Glomerular visceral epithelial cell (primary cell): ENCODE measurements at regions not wholly inside any gene's neighbourhood (a gene's known extent, or its start where the extent isn't known, plus 50 kb on each side); places are given as distances from the start of the nearest gene placed in this dataset.
"Not testable (repeated sequence)": the region's sequence is repeated elsewhere in the genome, so short reads cannot be mapped to it uniquely, and the experiment has no call there.

ENCODE experiments used
- DNase-seq: peaks from one replicate; pipeline ENCODE4 v3.0.0-alpha.2; 2016; ENCODE audit errors: extremely low spot score

- DNase-seq, result no peak
Measured at GRCh38 chr6:27854421-27854820, 57.8 kb downstream of the OR2B2 start.

- no peak for DNase-seq
Measured at GRCh38 chr6:27851440-27851839, 60.8 kb downstream of the OR2B2 start.

DNA sequence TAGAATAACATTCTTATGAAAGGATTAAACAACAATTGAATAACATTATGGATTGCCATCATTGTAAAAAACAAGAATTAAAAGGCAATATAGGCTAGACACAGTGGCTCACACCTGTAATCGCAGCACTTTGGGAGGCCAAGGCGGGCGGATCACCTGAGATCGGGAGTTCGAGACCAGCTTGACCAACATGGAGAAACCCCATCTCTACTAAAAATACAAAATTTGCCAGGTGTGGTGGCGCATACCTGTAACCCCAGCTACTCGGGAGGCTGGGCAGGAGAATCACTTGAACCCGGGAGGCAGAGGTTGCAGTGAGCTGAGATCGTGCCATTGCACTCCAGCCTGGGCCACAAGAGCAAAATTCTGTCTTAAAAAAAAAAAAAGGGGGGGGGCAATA lies 63.2 kb downstream of the OR2B2 start:
- DNase-seq, result not testable (repeated sequence)

- DNase-seq, result no peak
Measured at GRCh38 chr6:27847706-27848105, 64.5 kb downstream of the OR2B2 start.

- DNase-seq, result no peak
Measured at GRCh38 chr6:27840572-27840971, 71.6 kb downstream of the OR2B2 start.

- peak; percentile 53 for DNase-seq
Measured at GRCh38 chr6:27839626-27840475, 72.3 kb downstream of the OR2B2 start.

GRCh38 chr6:27838945-27839625 lies 73.1 kb downstream of the OR2B2 start:
- peak; percentile 55 for DNase-seq

DNA sequence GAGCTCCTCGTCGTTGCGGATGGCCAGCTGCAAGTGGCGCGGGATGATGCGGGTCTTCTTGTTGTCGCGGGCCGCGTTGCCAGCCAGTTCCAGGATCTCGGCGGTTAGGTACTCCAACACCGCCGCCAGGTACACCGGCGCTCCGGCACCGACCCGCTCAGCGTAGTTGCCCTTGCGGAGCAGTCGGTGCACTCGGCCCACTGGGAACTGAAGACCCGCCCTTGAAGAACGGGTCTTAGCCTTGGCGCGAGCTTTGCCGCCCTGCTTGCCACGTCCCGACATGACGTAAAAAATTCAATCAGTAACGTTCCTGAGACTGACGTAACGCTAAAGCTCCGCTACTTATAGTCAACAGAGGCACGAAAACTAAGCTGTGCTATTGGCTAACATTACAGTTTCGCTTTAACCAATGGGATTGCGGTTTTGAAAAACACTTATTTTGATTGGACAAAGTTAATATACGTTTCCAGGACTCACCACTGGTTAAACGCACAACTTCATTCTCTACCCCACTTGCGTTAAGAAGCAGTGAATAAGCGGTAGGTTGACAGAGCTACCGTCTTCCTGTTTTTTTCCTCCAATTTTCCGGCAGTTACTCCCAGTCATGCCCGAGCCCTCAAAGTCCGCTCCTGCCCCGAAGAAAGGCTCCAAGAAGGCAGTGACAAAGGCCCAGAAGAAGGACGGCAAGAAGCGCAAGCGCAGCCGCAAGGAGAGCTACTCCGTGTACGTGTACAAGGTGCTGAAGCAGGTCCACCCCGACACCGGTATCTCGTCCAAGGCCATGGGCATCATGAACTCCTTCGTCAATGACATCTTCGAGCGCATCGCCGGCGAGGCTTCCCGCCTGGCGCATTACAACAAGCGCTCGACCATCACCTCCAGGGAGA lies 73.9 kb downstream of the OR2B2 start:
- peak; percentile 98 for DNase-seq

GRCh38 chr6:27837625-27838057 lies 74.6 kb downstream of the OR2B2 start:
- DNase-seq, result no peak

DNA sequence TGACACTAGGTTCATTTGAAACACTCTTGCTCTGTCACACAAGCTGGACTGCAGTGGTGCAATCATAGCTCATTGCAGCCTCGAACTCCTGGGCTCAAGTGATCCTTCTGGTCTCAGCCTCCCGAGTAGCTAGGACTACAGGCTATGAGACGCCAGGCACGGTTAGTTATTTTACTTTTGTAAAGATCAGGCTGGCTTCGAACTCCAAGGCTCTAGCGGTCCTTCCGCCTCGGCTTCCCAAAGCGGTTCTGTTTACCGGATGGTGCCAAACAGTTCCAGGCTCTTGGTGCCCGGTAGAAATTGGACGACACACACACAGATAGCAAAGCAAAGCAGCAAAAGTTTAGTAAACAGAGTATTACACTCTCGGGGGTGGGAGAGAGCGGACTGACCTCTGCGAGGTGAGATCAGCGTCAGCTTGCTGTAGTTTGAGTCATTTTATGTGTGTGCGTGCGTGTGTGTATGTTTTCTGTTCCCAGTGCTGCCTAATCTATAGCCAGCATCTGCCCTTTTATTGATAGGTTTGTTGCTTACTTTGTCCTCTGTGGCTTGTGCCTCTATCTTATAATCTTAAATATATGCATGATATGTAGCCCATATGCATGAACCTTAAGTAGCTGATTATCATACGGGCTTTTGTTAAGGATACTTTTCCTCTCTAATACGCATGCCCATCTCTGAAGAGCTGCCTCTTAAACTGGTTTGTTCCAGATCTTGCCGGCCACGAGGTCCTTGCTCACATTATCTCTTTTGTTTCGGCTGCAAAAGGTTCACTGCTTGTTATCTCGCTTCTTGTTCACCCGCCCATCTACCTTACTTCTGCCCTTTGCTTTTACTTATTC lies 75.2 kb downstream of the OR2B2 start:
- DNase-seq, result peak; percentile 76

DNA sequence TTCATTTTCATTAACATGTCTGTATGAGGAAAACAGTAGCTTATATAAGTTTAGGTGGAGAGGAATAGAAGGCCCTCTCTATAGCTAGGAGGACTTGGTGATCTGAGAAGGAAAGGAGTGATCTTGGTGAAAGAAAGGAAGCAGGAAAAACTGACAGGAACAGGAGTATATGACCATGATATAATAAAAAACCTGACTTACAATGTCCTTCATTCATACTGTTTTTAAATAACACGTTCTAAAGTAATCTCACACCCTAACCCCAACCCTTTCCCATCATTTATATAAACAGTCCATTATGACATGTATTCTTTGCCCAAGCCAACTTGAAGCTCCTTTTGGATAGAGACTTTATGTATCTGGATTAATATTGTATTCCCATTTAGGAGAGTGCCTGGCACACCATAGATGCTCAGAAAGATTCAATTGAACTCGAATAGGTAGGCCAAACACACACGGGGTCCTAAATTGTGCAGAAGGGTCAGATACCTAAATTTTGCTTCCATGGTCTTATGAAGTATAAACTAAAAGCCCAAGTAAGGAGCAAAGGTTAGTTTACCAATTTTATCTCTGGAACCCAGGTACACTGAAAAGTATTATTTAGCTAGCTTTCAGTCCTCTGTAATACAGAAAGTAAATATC lies 75.9 kb downstream of the OR2B2 start:
- no peak for DNase-seq

GRCh38 chr6:27834879-27835549 lies 77.2 kb downstream of the OR2B2 start:
- DNase-seq, result no peak

GRCh38 chr6:27834384-27834783 lies 77.8 kb downstream of the OR2B2 start:
- no peak for DNase-seq

GRCh38 chr6:27831434-27832081 lies 80.6 kb downstream of the OR2B2 start:
- peak; percentile 70 for DNase-seq

- DNase-seq, result peak; percentile 38
Measured at GRCh38 chr6:27830600-27831433, 81.4 kb downstream of the OR2B2 start.

DNA sequence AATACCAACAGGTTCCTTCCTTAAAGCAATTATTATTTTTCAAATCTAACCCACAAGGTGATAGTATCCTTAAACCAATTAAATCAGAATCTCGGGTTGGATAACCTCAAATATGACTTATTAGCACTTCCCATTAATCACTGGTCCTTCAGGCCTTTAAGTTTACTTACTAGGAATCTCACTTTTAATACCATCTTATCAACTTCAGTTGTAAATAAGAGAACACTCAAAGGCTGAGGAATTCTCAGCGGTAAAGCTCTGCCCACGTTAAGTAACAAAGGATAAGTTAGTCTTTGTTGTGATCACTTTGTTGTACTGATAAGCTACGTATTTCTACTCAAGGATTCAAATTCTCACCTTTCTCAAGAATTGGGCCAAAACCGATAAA lies 82.0 kb downstream of the OR2B2 start:
- DNase-seq, result no peak

GRCh38 chr6:27829453-27830211 lies 82.6 kb downstream of the OR2B2 start:
- DNase-seq, result no peak

DNA sequence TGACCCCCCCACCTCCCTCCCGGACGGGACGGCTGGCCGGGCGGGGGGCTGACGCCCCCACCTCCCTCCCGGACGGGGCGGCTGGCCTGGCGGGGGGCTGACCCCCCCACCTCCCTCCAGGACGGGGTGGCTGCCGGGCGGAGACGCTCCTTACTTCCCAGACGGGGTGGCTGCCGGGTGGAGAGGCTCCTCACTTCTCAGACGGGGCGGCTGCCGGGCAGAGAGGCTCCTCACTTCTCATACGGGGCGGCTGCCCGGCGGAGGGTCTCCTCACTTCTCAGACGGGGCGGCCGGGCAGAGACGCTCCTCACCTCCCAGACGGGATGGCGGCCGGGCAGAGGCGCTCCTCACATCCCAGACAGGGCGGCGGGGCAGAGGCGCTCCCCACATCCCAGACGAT lies 84.7 kb downstream of the OR2B2 start:
- DNase-seq, result not testable (repeated sequence)
